Suprapubic skin (tissue), 4 donors: ENCODE measurements at regions not wholly inside any gene's neighbourhood (a gene's known extent, or its start where the extent isn't known, plus 50 kb on each side); places are given as distances from the start of the nearest gene placed in this dataset.

Source experiments
- DNase-seq, 2 donors: peaks; one replicate each; pipeline ENCODE4 v3.0.0-alpha.2; 2019; ENCODE audit warnings: low spot score in 2 of 2
- H3K27ac ChIP-seq: fragments of 200-600 bp; sonication (generic); one replicate; pipeline ENCODE4 v1.5.1; 2019
- H3K27me3 ChIP-seq: fragments of 200-600 bp; sonication (generic); one replicate; pipeline ENCODE4 v1.5.1; 2019
- H3K36me3 ChIP-seq: fragments of 200-600 bp; sonication (generic); one replicate; pipeline ENCODE4 v1.5.1; 2019
- H3K4me1 ChIP-seq: fragments of 200-600 bp; sonication (generic); one replicate; pipeline ENCODE4 v1.5.1; 2019
- H3K4me3 ChIP-seq: fragments of 200-600 bp; sonication (generic); one replicate; pipeline ENCODE4 v1.5.1; 2019; ENCODE audit warnings: mild to moderate bottlenecking
- H3K9me3 ChIP-seq: fragments of 200-600 bp; sonication (generic); one replicate; pipeline ENCODE4 v1.5.1; 2019
- EP300 ChIP-seq: sonication (generic); formaldehyde crosslinking; IDR thresholded peaks from one replicate; pipeline ENCODE4 v1.6.1; 2017; ENCODE audit warnings: antibody characterized with exemption
- POLR2A ChIP-seq, 2 donors: fragments of 450-650 bp; IDR thresholded peaks; one replicate each; pipeline ENCODE4 v1.6.1; 2017; ENCODE audit warnings: antibody characterized with exemption in 2 of 2, mild to moderate bottlenecking in 2 of 2, moderate library complexity in 2 of 2
- POLR2AphosphoS5 ChIP-seq, 3 donors: sonication (generic); formaldehyde crosslinking; IDR thresholded peaks; one replicate each; pipeline ENCODE4 v1.6.1; 2017; ENCODE audit warnings: antibody characterized with exemption in 3 of 3
- WGBS: methylation state at CpG from one replicate; pipeline ENCODE4 v1.1.5; 2018; 5-methylcytosine and 5-hydroxymethylcytosine counted together
- TF ChIP-seq, protein P1 (sequence below), 2 donors: fragments of 200-600 bp in 1 of 2; fragments of 450-650 bp in 1 of 2; sonication (generic) in 1 of 2; IDR thresholded peaks; one replicate each; pipeline ENCODE4 v1.5.1; 2016 to 2019; ENCODE audit warnings: antibody characterized with exemption in 2 of 2, mild to moderate bottlenecking in 1 of 2, moderate library complexity in 1 of 2

DNA sequence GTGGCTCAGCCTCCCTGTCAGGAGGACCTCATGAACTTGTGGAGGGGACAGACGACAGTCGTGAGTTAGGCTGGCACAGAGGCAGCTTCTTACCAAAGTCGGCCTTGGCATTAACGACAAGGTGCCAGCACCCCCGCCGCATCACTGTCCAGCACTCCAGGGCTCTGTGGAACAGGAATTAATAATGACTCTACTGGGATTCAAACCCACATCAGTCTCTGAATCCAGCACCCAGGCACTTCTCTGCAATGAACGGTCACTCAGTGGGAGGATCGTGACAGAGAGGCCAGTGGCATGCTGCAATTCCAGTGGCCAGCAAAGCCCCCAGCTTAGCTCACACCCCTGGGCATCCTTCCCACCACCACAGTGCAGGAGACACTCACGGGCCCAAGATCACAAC is 263.3 kb upstream of the ADAMTS16 start:
- DNase-seq = no peak
- Histone ChIP-seq H3K4me1 (no peaks in the 10 kb centered on the region), H3K36me3 (no peaks in the 10 kb centered on the region), H3K4me3 (no peak overlapping the region), H3K9me3 (no peaks in the 10 kb centered on the region), H3K27me3 (no peaks in the 10 kb centered on the region), H3K27ac (no peak overlapping the region)
- WGBS = 86% methylated on average over 8 of the region's 9 CpGs
- TF ChIP-seq POLR2AphosphoS5 (IDR thresholded peaks at IDR 0.05) (no peak), POLR2A (IDR thresholded peaks at IDR 0.05) (no peak), EP300 (no peak)
- TF ChIP-seq, protein P1, sequence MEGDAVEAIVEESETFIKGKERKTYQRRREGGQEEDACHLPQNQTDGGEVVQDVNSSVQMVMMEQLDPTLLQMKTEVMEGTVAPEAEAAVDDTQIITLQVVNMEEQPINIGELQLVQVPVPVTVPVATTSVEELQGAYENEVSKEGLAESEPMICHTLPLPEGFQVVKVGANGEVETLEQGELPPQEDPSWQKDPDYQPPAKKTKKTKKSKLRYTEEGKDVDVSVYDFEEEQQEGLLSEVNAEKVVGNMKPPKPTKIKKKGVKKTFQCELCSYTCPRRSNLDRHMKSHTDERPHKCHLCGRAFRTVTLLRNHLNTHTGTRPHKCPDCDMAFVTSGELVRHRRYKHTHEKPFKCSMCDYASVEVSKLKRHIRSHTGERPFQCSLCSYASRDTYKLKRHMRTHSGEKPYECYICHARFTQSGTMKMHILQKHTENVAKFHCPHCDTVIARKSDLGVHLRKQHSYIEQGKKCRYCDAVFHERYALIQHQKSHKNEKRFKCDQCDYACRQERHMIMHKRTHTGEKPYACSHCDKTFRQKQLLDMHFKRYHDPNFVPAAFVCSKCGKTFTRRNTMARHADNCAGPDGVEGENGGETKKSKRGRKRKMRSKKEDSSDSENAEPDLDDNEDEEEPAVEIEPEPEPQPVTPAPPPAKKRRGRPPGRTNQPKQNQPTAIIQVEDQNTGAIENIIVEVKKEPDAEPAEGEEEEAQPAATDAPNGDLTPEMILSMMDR (IDR thresholded peaks at IDR 0.05) = no peak

DNA sequence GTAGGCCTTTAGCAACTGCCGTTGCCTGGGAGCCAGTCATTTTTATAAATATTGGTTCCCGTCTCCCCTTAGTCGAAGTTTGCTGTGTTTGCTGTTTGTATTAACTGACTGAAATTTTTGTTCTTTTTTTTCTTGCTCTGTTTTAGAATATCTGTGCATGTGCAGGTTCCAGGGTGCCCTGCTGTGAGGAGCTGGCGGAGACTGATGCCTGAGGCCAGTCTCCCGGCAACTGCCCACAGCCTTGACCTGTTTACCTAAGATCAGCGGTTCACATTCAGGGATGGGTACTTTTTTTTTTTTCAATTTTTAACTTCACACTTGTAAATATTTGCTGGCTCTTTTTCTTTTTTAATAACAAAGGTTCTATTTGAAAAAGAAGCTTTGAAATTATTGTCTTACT is 262.6 kb upstream of the ADAMTS16 start:
- H3K27ac ChIP-seq = no peak overlapping the region
- H3K36me3 ChIP-seq = no peaks in the 10 kb centered on the region
- H3K4me3 ChIP-seq = no peak overlapping the region
- 83% methylated on average over 6 of the region's 6 CpGs for WGBS
- H3K9me3 ChIP-seq = no peaks in the 10 kb centered on the region
- H3K4me1 ChIP-seq = no peaks in the 10 kb centered on the region
- TF ChIP-seq EP300 (no peak), POLR2A (IDR thresholded peaks at IDR 0.05) (no peak), POLR2AphosphoS5 (IDR thresholded peaks at IDR 0.05) (no peak)
- TF ChIP-seq, protein P1 (IDR thresholded peaks at IDR 0.05) = no peak
- no peaks in the 10 kb centered on the region for H3K27me3 ChIP-seq
- DNase-seq = no peak

GRCh38 chr5:4879075-4879474 is 261.1 kb upstream of the ADAMTS16 start:
- TF ChIP-seq POLR2A (IDR thresholded peaks at IDR 0.05) (no peak), EP300 (no peak), POLR2AphosphoS5 (IDR thresholded peaks at IDR 0.05) (no peak)
- TF ChIP-seq, protein P1 (IDR thresholded peaks at IDR 0.05) = no peak
- H3K4me1 ChIP-seq = no peaks in the 10 kb centered on the region
- H3K27ac ChIP-seq = no peak overlapping the region
- no peak overlapping the region for H3K4me3 ChIP-seq
- no peaks in the 10 kb centered on the region for H3K36me3 ChIP-seq
- DNase-seq = no peak
- no peaks in the 10 kb centered on the region for H3K27me3 ChIP-seq
- H3K9me3 ChIP-seq = no peaks in the 10 kb centered on the region
- 99% methylated on average over 8 of the region's 10 CpGs for WGBS

DNA sequence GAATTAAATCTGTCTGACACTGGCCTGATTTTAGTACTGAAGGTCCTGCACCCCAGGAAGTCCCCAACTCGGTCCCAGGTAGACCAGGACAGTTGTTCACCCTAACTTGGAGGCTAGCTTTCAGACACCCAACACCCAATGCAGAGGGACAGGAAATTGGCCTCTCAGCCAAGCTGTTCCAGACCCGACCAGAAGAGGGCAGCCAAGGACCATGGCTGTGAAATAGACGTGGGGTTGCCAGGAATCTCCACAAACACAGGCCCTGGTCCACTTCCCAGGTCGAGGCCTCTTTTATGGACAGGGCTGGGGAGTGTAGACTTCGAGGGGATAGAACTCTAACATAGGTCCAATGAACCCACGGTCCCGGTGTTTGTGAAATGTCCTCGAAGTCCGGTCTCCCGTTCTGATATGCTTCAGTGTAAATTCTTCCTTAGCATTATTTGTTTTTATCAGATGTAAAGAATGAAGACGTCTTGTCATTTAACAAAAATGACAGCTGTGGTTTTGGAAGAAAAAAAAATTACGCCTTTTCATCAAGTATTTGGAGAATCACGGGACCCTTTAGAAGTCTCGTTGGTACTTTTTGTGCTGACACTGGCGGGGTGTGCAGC is 260.3 kb upstream of the ADAMTS16 start:
- peak in 1 of 2 donors; percentile 80 for DNase-seq
- Histone ChIP-seq H3K27me3 (no peaks in the 10 kb centered on the region), H3K9me3 (no peaks in the 10 kb centered on the region), H3K4me3 (no peak overlapping the region), H3K4me1 (no peaks in the 10 kb centered on the region), H3K27ac (no peak overlapping the region), H3K36me3 (no peaks in the 10 kb centered on the region)
- no peak for TF ChIP-seq POLR2A (IDR thresholded peaks at IDR 0.05)
- TF ChIP-seq, protein P1 (IDR thresholded peaks at IDR 0.05) = peak; percentile 58 to 93
- 52% methylated on average over 15 of the region's 15 CpGs for WGBS

- Histone ChIP-seq H3K27ac (no peak overlapping the region), H3K4me1 (no peaks in the 10 kb centered on the region), H3K9me3 (no peaks in the 10 kb centered on the region), H3K36me3 (no peaks in the 10 kb centered on the region), H3K4me3 (no peak overlapping the region), H3K27me3 (no peaks in the 10 kb centered on the region)
- DNase-seq = no peak
- WGBS = 70% methylated on average over 6 of the region's 15 CpGs
- TF ChIP-seq, protein P1 (IDR thresholded peaks at IDR 0.05) = no peak
- TF ChIP-seq POLR2A (IDR thresholded peaks at IDR 0.05) (no peak), EP300 (no peak), POLR2AphosphoS5 (IDR thresholded peaks at IDR 0.05) (no peak)
These were observed 259.8 kb upstream of the ADAMTS16 start for GRCh38 chr5:4880304-4880741.
